CD4-positive, alpha-beta T cell treated with Interleukin-1 beta for 1 hour (primary cell): ENCODE measurements at regions not wholly inside any gene's neighbourhood (a gene's known extent, or its start where the extent isn't known, plus 50 kb on each side); places are given as distances from the start of the nearest gene placed in this dataset.

Experiments
- DNase-seq, 2 donors: peaks; one replicate each; pipeline ENCODE4 v3.0.0-alpha.2; 2020 to 2022

DNA sequence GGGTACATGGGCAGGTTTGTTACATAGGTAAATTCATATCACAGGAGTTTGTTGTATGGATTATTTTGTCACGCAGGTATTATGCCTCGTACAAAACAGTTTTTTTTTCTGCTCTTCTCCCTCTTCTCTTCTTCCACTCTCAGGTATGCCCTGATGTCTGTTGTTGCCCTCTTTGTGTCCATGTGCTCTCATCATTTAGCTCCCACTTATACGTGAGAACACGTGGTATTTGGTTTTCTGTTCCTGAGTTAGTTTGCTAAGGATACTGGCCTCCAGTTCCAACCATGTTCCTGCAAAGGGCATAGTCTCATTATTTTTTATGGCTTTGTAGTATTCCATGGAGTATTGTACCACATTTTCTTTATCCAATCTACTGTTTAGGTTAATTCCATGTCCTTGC is 65.7 kb downstream of the UNC5CL start:
- no peak for DNase-seq

DNA sequence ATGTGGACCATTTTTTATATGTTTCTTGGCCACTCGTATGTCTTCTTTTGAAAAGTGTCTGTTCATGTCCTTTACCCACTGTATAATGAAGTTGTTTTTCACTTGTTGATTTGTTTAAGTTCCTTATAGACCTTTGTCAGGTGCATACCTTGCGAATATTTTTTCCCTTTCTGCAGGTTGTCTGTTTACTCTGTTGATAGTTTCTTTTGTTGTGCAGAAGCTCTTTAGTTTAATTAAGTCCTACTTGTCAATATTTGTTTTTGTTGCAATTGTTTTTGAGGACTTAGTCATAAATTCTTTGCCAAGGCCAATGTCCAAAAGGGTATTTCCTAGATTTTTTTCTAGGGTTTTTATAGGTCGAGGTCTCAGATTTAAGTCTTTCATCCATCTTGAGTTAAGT is 66.2 kb downstream of the UNC5CL start:
- DNase-seq: no peak

DNA sequence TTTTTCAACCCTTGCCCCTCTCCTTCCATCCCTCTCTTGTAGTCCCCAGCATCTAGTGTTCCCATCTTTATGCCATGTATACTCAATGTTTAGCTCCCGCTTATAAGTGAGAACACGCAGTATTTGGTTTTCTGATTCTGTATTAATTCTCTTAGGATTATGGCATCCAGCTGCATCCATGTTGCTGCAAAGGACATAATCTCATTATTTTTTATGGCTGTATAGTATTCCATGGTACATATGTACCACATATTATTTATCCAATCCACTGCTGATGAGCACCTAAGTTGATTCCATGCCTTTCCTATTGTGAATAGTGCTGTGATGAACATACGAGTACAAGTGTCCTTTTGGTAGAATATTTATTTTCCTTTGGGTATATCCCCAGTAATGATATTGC is 66.8 kb downstream of the UNC5CL start:
- no peak for DNase-seq

DNA sequence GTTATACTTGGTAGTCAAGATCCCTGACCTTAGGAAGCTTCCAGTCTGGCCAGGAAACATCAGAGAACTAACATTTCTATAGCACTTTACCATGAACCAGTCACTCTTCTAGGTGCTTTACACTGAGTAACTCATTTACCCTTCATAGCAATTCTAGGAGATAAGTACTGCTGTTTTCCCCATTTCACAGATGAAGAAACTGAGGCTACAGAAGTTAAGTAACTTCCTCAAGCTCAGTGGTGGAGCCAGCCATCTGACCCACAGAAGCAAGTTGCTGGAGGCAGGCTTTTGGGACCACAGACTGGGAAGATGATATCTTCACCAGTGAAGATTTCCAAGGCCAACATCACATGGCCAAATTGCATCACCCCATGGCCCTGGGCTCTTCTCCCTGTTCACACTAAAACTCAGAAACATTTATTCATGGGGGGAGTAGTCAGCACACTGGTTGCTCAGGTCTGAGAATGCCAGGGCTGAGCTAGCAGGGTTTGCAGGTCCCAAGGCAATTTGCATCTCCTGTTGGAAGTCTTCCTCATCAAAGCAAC is 70.3 kb downstream of the UNC5CL start:
- DNase-seq: no peak

DNA sequence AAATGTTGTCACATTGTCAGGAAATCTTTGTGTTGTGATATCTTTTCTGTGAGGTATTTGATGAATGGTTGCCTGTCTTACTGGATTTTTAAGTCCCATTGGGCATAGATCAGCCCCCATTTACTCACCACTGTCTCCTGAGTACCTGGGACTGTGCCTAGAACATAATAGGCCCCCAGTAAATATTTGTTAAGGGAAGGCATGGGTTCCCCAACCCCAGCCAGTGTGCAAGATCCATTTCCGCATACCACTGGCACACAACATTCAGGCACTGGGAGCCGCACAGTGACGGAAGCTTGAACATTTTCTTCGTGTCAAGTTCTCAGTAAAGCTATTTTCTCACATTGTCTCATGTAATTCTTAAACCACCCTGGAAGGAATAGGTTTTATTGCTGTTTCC is 72.2 kb downstream of the UNC5CL start:
- no peak for DNase-seq

DNA sequence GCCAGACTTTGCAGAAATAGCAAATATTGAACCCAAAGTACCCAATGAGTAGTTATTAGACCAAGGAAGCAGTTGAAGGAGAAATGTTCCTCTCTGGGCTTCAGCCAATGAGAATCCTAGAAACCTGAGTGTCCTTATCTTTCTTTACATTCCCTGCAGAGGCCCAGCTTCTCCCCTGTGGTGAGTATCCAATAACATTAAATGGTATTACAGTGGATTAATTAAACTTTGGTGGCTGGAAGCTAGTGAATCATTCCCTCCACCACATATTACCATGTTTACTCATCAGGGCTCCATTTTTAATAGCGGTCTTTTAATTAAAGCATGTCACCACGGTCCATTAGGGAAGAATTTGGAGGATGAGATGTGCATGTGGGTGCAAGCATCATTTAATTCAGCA is 74.0 kb downstream of the UNC5CL start:
- DNase-seq: no peak

DNA sequence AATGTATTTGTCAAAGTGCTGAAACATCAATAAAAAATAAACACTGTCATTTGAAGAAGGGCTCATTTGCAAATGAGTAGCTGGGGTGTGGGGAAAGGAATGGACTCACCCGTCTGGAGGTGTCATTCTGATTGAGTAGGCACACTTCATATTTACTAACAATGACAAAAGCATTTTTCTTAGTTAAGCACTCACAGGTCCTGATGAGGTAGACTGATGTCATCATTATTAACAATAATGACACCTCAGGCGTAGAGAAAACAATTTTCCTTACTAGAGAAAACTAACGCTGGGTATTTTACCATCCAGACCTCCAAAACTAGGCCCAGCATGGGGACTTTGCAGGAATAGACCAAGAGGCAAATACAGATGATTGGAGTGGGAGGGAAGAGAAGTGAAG is 76.0 kb downstream of the UNC5CL start:
- DNase-seq: no peak

DNA sequence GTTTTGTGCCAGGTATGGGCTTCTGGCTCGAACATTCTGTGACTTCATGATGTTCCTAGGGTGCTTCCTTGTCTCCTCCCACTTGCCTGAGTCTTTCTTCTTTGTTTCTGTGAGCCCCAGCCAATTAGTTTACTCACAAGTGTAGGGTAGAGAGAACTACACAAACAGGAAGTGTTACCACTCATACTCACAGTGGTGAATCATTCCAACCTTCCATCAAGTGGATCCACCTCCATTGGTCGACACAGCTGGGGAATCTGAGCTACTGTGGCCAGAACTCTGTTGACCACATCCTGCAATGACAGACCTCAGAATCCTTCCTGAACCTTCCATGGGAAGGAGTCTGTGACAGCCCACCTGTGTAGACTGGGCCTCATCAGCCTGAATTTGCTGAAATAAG is 76.8 kb downstream of the UNC5CL start:
- no peak for DNase-seq

DNA sequence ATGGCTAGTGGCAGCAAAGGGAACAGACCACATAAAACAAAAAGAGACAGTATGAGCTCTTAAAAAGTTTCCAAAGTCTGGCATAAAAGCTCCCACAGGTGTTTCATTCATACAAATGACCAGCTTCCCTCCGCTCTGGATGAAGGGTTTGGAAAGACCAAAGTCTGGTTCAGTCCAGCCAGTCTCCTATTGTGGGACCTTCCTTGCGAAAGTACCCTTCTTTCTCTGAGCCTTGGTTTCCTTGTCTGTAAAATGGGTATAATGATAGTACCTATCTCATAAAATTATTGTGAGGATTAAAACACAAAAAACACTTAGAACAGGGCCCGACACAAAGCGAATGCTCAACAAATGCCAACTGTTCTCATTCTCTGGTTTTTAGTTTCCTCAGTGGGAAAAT is 77.2 kb downstream of the UNC5CL start:
- DNase-seq: no peak

DNA sequence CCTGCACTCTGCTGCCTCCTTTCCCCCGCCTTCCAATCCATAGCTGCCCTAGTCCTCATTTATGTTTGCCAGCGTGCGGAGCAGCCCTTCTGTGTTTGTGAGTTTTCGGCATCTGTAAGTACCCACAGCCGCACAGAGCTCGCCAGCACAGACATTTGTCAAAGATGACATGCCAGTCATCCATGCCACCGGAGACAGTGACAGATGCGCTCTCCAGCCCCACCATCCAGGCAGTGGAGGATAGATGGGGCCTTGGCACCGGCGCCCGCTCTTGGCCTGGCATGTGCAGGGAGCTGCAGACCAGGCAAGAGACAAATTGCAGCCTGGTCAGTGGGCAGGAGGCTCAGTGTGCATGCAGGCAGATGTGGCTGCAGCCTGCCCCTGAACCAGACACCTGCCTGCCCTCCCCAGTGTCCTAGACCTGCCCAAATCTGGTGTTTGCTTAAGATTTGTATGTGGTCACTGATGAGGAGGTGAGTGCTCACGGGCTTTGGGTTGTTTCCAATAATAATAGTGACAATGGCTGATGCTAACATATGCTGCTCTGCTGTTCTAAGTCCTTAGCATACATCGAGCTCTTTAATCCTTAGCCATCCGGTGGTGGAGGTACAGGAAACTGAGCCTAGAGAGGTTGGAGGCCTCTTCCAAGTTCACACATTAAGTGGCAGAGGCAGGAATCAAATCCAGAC is 78.1 kb downstream of the UNC5CL start:
- DNase-seq: no peak

DNA sequence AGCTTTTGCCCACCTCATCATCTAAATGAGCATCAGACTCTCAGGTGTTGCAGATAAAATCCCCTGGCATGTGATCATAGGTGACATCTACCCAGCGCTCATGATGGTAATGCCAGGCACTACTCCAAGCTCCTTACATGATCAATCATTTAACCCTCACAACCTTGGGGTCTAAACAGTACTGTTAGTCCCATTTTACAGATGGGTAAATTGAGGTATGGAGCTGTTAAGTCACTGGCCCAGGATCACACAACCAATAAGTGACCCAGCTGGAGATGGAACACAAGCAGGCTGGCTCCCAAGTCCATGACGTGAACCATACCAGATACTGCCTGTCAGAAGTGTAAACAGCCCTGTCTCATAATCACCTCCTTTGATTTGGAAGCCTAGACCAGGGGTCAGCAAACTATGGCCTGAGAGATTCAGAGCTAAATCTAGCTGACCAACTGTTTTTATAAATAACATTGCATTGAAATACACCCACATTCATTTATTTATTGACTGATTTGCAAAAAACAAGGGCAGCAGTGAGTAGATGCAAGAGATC is 79.2 kb downstream of the UNC5CL start:
- DNase-seq: no peak

DNA sequence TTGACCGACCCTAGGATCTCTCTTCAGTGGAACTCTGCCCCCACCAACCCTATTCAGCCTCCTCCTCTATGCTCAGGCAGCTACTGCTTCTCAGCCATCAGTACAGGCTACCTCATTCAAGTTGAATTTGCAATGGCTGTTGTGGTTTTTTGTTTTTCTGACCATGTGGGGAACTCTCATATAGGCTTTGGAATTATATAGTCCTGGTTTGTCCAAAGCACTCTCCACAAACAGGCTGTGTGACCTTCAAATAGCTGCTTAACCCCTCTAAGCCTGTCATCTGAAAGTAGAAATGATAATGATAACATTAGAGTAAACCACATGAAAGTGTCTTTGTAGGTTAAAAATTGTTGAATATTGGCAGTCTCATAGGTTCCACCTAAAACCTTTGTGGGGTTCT is 80.3 kb downstream of the UNC5CL start:
- no peak for DNase-seq

DNA sequence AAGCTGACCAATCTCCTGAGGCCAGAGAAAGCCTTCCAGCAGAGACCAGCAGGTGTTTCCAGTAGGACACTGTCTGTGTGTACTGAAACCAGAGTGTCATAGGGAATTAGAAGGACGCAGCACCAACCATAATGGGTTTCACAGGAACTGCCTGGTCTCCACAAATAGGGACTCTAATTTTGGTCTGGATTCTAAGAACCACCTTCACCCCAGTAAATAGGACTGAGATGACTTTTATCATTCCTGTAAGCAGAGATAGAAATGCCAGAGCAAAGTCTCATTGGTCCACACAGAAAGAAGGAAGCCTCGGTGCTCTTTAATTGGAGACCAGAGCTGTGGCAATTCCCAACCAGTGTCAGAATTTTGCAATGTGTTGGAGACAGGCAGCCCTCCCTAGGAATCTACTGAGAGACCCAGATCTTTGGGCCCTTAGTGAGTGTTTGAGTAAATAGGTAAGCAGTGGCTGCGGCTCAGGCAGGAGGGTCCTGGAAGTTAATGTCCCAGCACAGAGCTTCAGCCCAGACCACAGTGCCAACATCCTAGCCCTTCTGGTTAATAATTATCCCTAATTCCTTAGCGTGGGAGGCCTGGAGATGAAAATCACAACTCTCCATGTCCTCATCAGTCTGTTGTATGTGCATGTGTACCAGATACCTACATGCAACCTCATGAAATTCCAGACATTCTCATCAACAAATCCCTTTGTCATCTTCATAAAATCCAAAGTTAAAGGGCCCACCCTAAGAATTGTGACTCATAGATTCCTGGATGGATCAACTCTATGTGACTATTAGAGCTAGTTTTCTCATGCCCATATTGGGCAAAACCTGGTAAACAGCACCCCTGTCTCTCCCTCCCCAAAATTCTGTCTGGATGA is 81.2 kb downstream of the UNC5CL start:
- DNase-seq: no peak

DNA sequence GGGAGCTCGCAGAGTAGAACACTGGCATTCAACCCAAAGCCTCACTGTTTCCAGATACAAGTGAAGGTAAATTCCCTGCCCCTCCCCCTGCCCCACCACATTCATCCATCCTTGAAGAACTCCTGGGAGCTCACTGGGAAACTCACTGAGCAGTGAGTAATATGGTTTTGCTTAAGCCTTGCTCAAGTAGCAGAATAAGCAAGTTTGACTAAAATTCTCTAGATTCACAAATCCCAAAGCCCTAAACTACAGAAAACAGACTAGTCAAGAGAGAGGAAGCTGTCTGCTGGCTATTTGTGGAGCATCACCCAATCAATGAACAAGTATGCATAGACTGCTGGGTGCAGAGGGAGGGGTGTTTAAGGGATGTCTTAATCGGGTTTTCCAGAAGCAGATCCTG is 82.1 kb downstream of the UNC5CL start:
- no peak for DNase-seq

DNA sequence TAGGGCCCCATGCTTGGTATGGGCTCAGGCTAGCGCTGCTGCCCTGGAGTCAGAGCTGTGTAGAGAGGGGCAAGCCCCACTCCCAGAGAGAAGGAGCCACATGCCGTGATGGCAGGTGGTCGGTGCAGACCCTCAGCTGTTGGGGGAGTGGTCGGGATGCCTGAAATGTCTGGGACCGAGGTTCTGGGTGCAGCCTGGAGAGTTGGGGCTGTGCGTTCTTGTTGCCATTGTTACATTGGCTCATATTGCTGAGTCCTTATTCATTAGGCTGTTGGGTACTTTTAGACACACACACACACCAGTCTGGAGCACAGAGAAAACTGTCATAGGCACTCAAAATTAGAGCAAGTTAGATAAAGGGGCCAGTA is 83.9 kb downstream of the UNC5CL start:
- DNase-seq: no peak

DNA sequence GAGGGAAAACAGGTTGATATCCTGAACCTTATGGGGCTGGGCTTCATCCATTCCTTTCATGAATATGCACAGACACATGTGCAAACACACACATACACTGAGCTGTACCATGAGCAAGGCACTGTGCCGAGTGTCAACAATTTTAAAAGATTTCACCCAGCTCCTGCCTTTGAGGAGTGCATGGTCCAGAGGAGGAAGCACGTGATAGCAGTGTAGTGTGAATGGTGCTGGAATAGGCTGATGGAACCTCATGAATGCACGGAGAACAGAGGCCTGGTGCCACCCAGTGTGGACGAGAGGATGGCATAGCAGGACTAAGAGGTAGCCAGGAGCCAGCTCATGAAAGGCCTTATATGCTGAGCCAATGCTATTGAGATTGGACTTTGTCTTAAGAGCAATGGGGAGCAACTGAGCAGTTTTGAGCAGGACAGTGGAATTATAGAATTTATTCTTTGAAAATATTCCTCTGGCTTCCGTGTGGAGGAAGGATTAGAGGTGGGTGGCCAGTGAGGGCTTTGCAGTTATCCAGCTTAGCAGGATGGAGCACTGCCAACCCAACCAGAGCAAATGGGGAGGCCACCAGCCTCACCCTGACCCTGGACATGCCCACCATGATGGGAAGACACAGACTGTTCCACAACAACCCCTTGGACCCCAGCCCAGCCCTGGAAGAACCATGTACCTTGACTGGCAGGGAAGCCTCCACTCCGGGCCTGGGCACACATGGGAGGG is 84.4 kb downstream of the UNC5CL start:
- DNase-seq: no peak

DNA sequence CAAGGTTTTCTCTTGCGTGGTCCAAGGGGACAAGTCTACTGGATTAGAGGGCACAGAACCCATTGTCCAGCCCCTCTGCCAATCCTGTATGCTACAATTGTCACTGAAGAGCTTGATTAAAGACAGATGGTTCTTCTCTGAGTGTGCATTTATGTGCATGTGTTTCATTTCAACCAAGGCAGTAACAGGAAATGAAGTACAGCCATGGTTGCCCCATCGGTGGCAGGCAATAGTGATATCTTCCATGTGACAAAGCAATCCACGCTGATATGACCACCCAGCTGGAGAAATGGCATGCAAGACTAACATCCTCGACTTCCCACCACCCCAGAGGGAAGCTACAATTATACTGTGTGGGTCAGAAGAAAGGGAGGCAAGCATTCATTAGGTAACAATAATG is 85.5 kb downstream of the UNC5CL start:
- DNase-seq: no peak

DNA sequence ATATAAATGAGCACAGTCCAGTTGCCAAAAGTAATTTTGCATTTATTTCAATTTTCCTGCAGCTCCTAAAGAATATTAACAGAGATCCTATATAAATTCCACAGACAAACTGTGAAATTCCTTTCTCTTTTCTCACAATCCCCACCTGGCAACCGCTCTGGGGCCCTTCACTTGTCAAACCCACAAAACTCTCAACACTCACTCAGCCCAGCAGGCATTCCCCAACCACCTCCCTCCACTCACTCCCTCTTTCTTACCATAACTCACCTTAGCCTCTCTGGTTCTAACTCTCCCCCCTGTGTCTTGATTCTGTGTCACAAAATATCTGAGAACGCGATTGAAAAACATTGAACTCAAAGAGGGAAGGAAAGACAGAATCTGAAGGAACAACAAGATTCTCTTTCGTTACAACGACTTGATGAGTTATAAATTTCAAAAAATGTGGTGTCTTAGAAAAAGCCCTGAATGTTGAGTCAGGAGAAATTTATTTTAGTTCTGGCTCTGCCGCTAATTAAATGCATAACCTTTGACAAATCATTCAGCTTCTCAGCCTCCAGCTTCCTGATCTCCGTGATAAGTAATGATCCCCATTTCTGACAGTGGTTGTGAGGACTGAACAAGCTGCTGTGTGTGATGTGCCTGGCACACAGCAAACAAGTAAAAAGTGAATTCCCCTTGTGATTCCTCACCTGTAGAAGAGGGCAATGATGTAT is 87.9 kb downstream of the UNC5CL start:
- no peak for DNase-seq

DNA sequence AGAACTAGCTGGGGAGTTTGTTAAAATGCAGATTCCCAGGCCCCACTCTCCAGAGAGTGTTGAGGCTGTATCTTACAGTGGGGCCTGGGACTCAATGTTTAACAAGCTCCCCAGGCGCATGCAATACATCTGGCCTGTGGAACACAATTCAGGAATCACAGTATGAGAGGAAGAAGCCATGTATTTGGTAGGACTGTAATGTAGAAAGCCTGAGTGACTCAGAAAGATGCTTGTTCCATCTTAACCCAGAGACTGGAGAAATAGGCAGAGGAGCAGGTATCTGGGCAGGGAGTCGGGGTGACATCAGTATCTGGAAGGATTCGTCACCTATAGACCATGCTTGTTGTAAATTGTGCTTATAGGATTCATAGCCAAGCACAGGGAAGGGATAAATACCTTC is 90.5 kb downstream of the UNC5CL start:
- DNase-seq: no peak

DNA sequence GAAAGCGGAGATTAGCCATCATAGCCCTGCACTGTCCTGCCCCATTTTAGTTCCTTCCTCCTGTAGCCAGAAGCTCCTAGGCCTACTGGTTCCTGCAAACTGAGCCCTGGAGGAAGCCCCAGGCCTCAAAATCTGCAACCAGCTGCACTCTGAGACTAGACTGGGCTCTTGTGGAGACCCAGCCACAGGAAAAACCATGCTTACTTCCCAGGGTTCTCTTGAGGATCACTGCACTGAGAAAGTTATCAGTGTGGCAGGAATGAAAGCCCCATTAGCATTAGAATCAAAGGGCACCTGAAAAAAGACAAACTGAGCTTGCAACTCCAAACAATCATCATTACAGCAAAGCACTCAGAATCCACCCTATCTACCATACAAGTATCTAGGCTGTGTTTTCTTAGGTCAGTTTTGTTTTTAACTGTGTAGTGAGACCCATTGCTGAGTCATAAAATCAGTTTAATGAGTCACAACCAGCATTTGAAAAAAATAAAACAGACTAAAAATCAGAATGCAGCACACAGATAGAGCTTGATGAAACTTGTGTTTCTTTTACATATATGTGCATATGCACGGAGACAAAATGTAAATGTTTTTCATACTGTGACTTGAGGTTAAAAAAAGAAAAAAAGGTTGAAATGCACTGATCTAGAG is 91.0 kb downstream of the UNC5CL start:
- DNase-seq: no peak

DNA sequence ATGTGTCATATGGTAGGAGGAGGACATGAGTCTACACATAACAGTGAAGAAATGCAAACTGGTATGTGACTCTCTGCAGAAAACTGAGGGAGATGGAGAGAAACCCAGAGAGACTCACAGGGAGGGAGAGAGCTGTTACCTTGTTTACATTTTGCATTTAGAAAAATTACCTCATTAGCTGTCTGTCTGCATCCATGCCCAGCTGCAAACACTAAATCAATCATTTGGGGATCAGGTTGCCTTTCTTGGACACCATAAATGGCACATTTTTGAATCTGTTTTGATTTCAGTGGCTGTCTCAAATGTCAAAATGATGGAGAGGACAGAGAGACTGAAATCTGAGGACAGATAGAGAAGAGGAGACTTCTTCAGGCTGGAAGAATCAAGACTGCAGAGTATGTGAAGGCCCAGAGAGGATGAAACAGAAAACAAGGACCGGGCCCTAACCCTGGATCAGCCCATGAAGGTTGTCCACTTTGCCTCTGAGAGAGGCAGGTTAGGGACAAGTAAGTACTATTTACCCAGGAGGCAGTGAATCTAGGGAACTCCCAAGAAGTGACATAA is 92.2 kb downstream of the UNC5CL start:
- DNase-seq: no peak

DNA sequence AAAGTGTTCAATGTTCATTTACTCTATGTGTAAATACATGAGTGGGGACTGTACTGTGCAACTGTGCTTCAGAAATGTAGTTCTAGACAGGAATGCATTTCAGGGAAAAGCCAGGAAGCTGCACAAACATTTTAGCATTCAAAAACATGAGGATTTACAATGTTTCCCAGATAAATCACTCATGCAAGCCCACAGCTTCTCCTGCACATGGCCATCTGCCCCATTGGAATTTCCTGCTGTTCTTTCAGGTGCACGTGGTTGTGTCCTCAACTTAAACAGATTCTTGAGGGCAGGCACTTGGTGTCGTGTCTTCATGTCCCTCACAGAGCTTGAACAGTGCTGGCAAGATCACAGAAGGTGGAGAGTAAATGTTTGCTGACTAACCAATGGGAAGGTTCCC is 101.5 kb downstream of the UNC5CL start:
- DNase-seq: no peak
